ENCODE measurements at regions not wholly inside any gene's neighbourhood (a gene's known extent, or its start where the extent isn't known, plus 50 kb on each side); places are given as distances from the start of the nearest gene placed in this dataset.

- no peak for DNase-seq
Measured at GRCh38 chr4:53805291-53805690, 214.0 kb upstream of the LNX1 start.

DNA sequence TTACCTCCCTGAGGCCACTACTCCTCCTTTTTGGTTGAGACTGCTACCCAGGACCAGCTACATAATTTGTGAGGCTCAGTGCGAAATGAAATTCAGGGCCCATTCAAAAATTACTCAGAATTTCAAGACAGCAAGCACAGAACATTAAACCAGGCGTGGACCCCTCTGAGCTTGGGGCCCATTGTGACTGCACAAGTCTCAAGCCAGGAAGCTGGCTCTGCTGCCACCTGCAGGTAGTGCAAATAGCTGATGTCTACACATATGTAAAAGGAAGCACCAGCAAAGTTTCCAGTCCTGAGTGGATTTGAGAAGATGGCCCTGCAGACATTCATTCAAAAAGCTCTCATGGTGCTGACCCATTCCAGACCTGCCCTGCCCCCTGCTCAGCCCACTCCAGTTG is 213.4 kb upstream of the LNX1 start:
- peak; percentile 20 for DNase-seq

- no peak for DNase-seq
Measured at GRCh38 chr4:53802500-53802899, 211.2 kb upstream of the LNX1 start.

DNA sequence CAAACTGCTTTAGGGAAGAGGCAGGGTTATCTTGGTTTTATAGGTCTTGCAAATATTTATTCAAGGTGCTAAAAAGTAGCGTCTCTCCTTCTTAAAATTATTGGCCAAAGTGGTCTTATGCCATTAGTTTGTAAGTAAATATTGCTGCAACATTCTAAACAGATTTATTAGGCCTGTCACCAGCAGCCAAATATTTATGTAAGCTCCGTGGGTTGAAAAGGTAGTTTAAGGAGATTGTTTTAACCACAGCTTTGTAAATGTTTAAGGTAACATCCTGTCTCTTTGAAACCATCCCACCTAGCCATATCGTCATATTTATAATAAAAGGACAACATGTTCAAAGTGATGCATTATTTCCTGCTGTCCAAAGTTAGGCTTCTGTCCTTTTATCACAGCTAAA is 210.1 kb upstream of the LNX1 start:
- DNase-seq: no peak

DNA sequence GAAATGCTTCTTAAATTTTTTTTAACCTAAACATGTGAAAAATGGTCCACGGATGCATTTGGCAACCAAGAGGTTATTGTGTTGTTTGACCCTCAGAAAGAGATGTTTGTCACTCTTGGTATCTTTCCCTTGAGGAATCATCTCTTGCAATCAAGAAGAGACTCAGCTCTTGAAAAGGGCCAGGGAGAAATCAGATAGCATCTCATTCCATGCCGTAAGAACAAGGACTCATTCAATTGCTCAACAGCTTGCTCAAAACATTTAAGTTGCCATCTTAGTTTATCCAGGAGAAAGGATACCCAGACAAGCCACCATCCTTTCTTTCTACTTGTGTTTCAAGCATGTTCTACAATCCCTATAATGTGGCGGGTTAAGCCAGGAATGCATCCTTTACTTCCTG is 209.5 kb upstream of the LNX1 start:
- DNase-seq: no peak

GRCh38 chr4:53793096-53793495 is 201.8 kb upstream of the LNX1 start:
- no peak for DNase-seq

- no peak for DNase-seq
Measured at GRCh38 chr4:53790286-53790685, 199.0 kb upstream of the LNX1 start.

DNA sequence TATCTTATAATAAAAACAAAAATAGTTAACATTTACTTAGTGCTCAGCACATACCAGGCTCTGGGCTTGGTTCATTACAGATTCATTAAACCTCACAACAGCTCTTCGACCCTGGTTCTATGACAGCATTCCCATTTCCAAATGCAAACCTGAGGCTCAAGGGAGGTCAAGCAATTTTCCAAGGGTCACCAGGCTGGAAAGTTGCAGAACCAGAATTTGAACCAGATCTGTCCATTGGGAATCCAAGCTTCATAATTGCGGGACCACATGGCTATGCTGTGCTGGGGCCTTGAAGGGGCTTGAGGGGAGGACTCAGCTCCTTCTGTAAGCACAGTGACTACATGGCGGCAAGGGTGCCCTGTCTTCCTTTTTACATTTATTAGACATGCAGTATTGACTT is 197.3 kb upstream of the LNX1 start:
- no peak for DNase-seq

- no peak for DNase-seq
Measured at GRCh38 chr4:53788011-53788410, 196.7 kb upstream of the LNX1 start.

DNA sequence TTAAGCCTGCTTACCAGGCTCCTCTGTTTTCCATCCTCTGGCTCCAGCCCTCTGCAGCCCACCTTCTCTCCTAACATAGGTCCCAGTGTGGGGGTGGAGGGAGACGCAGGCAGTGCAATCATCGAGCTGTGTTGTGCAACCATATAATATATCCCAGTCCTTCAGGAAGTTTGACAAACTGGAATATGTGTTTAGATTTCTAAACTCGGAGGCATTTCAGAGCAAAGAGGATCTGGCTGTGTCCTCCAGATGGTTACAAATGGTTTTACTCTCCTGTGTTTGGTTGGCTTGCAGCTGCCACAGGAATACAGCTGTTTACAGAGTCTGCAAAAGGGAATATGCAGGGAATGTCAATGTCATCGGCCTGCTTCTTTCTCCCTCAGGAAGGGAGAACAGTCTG is 195.3 kb upstream of the LNX1 start:
- no peak for DNase-seq

DNA sequence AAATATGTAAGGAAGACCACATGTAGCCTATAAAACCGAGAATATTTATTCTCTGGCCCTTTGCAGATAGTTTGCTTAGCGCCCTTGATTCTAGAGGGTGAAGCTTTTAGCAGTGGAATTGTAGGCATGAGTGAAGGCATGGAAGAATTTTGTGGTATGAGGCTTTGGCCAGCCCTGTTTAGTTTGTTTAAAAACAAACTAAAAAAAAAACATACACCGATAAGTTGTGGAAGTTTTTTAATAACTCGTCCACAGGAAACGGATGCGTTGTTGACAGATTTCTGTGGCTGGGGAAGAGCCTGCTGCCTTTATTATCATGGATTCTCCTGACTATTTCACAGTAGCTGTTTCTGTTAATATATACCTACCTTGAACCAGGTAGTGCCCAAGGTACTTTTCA is 194.7 kb upstream of the LNX1 start:
- no peak for DNase-seq

DNA sequence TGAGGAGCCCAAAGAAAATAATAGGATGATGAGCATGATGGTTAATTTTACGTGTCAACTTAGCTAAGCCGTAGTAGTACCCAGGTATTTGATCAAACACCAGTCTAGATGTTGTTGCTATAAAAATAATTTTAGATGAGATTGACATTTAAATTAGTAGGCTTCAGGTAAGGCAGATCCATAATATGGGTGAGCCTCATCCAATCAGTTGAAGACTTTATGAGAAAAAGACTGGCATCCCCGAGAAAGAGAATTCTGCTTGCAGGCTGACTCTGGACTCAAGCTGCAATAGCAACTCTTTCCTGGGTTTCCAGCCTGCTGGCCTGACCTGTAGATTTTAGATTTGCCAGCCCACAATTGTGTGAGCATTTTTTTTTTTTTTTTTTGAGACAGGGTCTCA is 192.8 kb upstream of the LNX1 start:
- no peak for DNase-seq

GRCh38 chr4:53783208-53783859 is 192.0 kb upstream of the LNX1 start:
- DNase-seq: no peak

GRCh38 chr4:53782458-53782845 is 191.2 kb upstream of the LNX1 start:
- DNase-seq: no peak

- DNase-seq: no peak
Measured at GRCh38 chr4:53781629-53782457, 190.6 kb upstream of the LNX1 start.

GRCh38 chr4:53780736-53781400 is 189.6 kb upstream of the LNX1 start:
- DNase-seq: no peak

DNA sequence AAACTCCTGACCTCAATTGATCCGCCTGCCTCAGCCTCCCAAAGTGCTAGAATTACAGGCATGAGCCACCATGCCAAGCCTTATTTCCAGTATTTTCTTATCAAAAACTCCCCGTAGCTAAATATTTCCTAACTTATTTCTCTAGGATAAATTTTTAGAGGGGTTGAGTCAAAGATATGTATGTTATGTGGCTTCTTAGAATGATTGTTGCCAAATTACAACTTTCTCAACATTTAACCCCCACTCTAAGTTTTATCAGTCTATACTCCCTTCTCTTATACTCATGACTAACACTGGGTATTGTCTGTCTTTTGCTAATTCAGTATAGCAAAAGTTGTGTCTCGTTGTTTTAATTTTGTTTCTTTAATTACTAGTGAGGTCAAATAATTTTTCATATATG is 187.7 kb upstream of the LNX1 start:
- DNase-seq: no peak

DNA sequence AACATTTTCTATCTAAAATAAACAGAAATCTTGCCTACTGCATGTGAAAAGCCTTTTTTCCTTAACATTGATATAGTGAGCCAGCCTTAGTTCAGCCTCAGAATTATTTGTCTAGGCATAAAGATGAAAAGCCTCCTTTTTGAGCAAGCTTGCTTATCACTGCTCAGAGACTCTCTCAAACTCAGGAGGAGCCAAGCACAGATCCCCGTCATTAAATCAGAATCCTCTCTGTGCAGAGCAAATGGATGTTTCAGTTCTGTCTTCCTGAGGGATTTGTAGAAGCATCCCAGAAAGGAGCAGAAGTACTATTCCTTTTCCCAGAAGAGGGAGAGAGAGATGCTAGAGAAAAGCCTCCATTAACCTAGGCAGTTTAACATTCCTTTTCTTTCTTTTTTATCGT is 186.9 kb upstream of the LNX1 start:
- no peak for DNase-seq

GRCh38 chr4:53777244-53777984 is 186.1 kb upstream of the LNX1 start:
- DNase-seq: no peak

GRCh38 chr4:53776141-53776540 is 184.9 kb upstream of the LNX1 start:
- DNase-seq: no peak

GRCh38 chr4:53775381-53775780 is 184.1 kb upstream of the LNX1 start:
- no peak for DNase-seq

DNA sequence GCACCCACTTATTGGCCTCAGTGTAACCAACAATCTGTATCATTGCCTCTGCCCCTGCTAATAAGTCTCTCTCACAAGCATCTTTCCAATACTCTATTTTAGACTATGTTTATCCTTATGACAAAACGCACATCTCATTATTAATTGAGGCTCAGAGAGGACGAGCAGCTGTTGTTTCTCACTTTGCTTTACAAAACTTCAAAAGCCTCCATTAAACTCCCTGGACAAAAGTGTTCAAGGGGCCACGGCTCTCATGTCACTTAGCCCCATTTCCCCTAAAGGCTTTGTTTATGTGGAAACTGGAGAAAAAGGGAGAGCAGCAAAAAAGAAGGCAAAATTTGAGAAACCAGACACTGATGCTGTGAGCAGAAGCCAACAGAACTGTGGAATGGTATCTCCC is 180.0 kb upstream of the LNX1 start:
- DNase-seq: no peak

DNA sequence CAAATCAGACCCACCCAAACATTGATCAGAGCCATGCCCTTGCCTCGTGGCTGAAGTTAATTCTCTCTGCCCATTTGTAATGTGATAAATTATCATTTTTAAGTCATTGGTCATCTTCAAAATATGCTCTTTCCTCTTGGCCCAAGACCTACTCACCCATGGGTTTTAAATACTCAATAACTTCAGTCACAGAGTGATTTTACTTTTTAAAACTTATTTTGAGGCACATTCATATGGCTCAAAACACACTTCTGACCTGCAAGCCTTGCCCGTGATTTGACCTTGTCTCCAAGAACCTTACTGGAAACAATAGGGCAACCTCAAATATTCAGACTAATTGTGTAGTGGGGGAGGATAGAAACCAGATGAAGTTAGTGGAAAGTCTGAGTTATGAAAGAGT is 176.2 kb upstream of the LNX1 start:
- DNase-seq: no peak

Measured in activated CD4-positive, alpha-beta T cell treated with anti-CD3 and anti-CD28 coated beads, Interleukin-2, amount 50 U/mL, for 16 hours (primary cell).